ENCODE measurements at regions not wholly inside any gene's neighbourhood (a gene's known extent, or its start where the extent isn't known, plus 50 kb on each side); places are given as distances from the start of the nearest gene placed in this dataset.
"Not testable (repeated sequence)": the region's sequence is repeated elsewhere in the genome, so short reads cannot be mapped to it uniquely, and the experiment has no call there.

DNA sequence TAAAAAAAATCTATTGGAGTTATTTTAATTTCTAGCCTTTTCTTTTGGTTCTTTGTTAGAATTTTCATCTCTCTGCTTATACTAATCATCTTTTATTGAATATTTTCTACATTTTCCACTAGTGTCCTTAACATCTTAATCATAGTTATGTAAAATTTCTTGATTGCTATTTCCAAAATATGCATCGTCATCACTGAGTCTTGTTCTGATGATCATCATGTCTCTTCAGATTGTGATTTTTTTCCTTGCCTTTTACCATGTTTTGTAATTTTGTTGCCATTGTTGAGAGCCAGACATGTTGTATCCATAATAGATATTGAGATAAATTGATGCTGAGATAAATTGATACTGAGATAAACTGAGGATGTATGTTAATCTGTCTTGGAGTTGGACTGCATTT lies 919.1 kb upstream of the FOXG1 start:
- TF ChIP-seq, protein P1, sequence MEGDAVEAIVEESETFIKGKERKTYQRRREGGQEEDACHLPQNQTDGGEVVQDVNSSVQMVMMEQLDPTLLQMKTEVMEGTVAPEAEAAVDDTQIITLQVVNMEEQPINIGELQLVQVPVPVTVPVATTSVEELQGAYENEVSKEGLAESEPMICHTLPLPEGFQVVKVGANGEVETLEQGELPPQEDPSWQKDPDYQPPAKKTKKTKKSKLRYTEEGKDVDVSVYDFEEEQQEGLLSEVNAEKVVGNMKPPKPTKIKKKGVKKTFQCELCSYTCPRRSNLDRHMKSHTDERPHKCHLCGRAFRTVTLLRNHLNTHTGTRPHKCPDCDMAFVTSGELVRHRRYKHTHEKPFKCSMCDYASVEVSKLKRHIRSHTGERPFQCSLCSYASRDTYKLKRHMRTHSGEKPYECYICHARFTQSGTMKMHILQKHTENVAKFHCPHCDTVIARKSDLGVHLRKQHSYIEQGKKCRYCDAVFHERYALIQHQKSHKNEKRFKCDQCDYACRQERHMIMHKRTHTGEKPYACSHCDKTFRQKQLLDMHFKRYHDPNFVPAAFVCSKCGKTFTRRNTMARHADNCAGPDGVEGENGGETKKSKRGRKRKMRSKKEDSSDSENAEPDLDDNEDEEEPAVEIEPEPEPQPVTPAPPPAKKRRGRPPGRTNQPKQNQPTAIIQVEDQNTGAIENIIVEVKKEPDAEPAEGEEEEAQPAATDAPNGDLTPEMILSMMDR (conservative IDR thresholded peaks at IDR 0.05; ENCODE audit: low read depth, low read length), result not testable (repeated sequence)
- not testable (repeated sequence) for TF ChIP-seq EZH2 (IDR thresholded peaks at IDR 0.05; ENCODE audit: borderline replicate concordance, low read depth, low read length, poor library complexity, severe bottlenecking)

Data from A673 (cell line).